ENCODE measurements at regions not wholly inside any gene's neighbourhood (a gene's known extent, or its start where the extent isn't known, plus 50 kb on each side); places are given as distances from the start of the nearest gene placed in this dataset.

DNA sequence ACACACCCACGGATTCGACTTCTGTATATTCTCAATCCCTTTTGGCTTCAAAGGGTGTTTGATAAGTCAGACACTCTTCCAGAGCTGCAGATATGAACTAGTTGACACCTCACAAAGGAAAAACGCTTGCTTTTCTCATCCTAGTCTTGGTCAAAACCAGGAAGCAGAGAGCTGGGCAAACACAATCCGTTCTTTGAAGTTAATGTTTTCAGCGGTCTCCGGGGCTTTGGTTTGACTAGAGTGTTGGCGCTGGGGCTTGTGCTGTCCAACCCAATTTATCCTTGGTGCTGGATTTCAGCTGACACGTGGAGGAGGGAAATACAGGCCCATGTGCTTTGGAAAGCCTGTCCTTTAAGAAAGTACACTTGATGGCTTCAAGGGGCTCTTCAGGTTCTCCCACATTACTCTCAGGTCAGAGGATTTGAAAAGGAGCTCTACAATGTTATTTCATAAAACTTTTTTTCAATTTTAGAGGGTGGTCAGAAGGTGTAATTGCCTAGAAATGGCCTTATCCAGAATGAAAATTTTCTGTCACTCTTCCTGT lies 985.8 kb downstream of the VRK1 start:
- ATAC-seq (ENCODE audit: low read depth) (no peak), DNase-seq (ENCODE audit: low spot score) (no peak)
- Histone ChIP-seq H3K4me1 (ENCODE audit: insufficient read depth, poor library complexity, severe bottlenecking) (no peaks in the 10 kb centered on the region), H3K36me3 (ENCODE audit: low read depth) (no peaks in the 10 kb centered on the region), H3K4me3 (ENCODE audit: severe bottlenecking) (no peak overlapping the region), H3K9me3 (ENCODE audit: severe bottlenecking) (no peaks in the 10 kb centered on the region), H3K27me3 (ENCODE audit: insufficient read depth, poor library complexity, severe bottlenecking) (no peaks in the 10 kb centered on the region), H3K27ac (ENCODE audit: poor library complexity, severe bottlenecking) (no peak overlapping the region)
- TF ChIP-seq, protein P1, sequence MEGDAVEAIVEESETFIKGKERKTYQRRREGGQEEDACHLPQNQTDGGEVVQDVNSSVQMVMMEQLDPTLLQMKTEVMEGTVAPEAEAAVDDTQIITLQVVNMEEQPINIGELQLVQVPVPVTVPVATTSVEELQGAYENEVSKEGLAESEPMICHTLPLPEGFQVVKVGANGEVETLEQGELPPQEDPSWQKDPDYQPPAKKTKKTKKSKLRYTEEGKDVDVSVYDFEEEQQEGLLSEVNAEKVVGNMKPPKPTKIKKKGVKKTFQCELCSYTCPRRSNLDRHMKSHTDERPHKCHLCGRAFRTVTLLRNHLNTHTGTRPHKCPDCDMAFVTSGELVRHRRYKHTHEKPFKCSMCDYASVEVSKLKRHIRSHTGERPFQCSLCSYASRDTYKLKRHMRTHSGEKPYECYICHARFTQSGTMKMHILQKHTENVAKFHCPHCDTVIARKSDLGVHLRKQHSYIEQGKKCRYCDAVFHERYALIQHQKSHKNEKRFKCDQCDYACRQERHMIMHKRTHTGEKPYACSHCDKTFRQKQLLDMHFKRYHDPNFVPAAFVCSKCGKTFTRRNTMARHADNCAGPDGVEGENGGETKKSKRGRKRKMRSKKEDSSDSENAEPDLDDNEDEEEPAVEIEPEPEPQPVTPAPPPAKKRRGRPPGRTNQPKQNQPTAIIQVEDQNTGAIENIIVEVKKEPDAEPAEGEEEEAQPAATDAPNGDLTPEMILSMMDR (IDR thresholded peaks at IDR 0.05; ENCODE audit: poor library complexity, severe bottlenecking) = no peak

DNA sequence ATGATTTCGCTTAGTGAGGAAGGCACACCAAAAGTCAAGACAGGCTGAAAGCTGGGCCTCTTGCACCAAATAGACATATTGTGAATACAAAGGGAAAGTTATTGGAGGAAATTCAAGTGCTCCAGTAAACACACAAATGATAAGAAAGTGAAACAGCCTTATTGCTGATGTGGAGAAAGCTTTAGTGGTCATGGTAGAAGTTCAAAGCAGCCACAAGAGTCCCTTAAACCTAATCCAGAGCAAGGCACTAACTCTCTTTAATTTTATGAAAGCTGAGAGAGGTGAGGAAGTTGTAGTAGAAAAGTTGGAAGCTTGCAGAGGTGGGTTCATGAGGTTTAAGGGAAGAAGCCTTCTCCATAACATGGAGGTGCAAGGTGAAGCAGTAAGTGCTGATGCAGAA lies 988.3 kb downstream of the VRK1 start:
- H3K4me1 ChIP-seq (ENCODE audit: insufficient read depth, poor library complexity, severe bottlenecking) = no peaks in the 10 kb centered on the region
- DNase-seq (ENCODE audit: low spot score) (no peak), ATAC-seq (ENCODE audit: low read depth) (no peak)
- H3K4me3 ChIP-seq (ENCODE audit: severe bottlenecking) = no peak overlapping the region
- H3K27ac ChIP-seq (ENCODE audit: poor library complexity, severe bottlenecking) = no peak overlapping the region
- H3K27me3 ChIP-seq (ENCODE audit: insufficient read depth, poor library complexity, severe bottlenecking) = no peaks in the 10 kb centered on the region
- TF ChIP-seq, protein P1 (IDR thresholded peaks at IDR 0.05; ENCODE audit: poor library complexity, severe bottlenecking) = no peak
- H3K36me3 ChIP-seq (ENCODE audit: low read depth) = no peaks in the 10 kb centered on the region
- no peaks in the 10 kb centered on the region for H3K9me3 ChIP-seq (ENCODE audit: severe bottlenecking)

DNA sequence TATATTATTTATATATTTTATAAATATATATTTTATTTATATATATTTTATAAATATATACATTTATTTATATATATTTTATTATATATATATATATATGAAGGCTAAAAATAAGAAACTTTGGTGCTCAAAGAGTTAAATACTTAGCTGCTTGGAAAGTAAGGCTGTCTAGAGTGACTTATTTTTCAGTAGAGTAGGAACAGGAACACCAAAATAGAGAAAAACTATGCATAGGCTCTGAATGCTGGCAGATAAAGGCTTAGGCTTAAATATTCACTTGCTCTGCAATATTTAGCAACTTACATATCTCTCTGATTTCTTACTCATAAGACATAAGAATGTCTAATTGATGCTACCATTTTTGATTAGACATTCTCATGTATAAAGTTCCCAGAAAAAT lies 991.2 kb downstream of the VRK1 start:
- TF ChIP-seq, protein P1 (IDR thresholded peaks at IDR 0.05; ENCODE audit: poor library complexity, severe bottlenecking) = no peak
- no peaks in the 10 kb centered on the region for H3K36me3 ChIP-seq (ENCODE audit: low read depth)
- no peaks in the 10 kb centered on the region for H3K9me3 ChIP-seq (ENCODE audit: severe bottlenecking)
- ATAC-seq (ENCODE audit: low read depth) = no peak
- H3K4me1 ChIP-seq (ENCODE audit: insufficient read depth, poor library complexity, severe bottlenecking) = no peaks in the 10 kb centered on the region
- no peaks in the 10 kb centered on the region for H3K27me3 ChIP-seq (ENCODE audit: insufficient read depth, poor library complexity, severe bottlenecking)
- no peak for DNase-seq (ENCODE audit: low spot score)
- H3K27ac ChIP-seq (ENCODE audit: poor library complexity, severe bottlenecking) = no peak overlapping the region
- no peak overlapping the region for H3K4me3 ChIP-seq (ENCODE audit: severe bottlenecking)

DNA sequence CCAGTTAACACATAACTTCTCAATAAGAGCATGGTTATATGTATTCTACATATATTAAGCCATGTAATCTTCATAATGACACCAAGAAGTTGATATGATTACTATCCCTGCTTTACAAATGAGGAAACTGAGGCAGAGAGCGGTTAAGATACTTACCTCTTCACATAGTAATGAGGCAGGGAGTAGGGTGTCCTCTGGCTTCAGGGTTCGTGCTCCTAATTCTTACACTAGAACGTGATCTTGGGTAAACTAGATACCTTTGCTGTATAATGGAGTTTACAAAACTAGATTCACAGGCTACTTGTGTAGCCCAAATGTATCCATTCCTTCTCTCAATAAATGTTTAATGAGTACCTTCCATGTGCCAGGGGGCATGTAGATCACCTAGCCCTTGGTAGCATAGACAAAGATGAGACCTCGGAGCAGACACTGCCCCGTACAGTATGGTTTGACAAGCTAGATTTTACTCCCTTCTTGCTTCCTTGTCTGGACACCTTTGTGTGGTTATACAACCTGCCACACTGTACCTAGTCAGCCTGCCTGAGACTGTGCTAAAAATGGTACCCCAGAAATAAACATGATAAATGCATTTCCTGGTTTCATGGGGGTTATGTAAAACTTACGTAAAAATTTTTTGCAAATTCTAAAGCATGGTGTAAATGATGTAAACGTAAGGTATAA lies 991.8 kb downstream of the VRK1 start:
- no peaks in the 10 kb centered on the region for H3K36me3 ChIP-seq (ENCODE audit: low read depth)
- ATAC-seq (ENCODE audit: low read depth) = no peak
- no peaks in the 10 kb centered on the region for H3K4me1 ChIP-seq (ENCODE audit: insufficient read depth, poor library complexity, severe bottlenecking)
- TF ChIP-seq, protein P1 (IDR thresholded peaks at IDR 0.05; ENCODE audit: poor library complexity, severe bottlenecking) = no peak
- no peak overlapping the region for H3K27ac ChIP-seq (ENCODE audit: poor library complexity, severe bottlenecking)
- H3K4me3 ChIP-seq (ENCODE audit: severe bottlenecking) = no peak overlapping the region
- H3K27me3 ChIP-seq (ENCODE audit: insufficient read depth, poor library complexity, severe bottlenecking) = no peaks in the 10 kb centered on the region
- no peaks in the 10 kb centered on the region for H3K9me3 ChIP-seq (ENCODE audit: severe bottlenecking)
- no peak for DNase-seq (ENCODE audit: low spot score)

DNA sequence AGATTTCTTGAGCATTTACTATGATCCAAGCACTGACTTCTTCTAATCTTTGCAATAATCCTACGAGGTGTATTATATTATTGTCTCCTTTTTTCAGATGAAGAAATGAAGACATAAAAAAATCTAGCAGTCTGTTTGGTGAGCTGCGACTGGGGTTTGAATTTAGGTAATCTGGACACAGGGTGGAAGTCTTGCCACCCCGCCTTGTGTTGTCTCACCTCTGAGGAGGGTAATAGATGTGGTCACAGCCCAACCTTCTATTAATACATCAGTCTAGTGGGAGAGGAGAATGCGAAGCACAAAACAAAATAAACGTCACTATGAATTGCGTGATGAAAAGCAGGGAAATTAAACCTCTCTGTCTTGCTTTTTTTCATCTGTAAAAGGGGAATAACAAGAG lies 993.9 kb downstream of the VRK1 start:
- ATAC-seq (ENCODE audit: low read depth) = no peak

More for the DNA sequence above, 993.9 kb downstream of the VRK1 start:
- Histone ChIP-seq H3K27ac (ENCODE audit: poor library complexity, severe bottlenecking) (no peak overlapping the region), H3K4me1 (ENCODE audit: insufficient read depth, poor library complexity, severe bottlenecking) (no peaks in the 10 kb centered on the region), H3K4me3 (ENCODE audit: severe bottlenecking) (no peak overlapping the region), H3K36me3 (ENCODE audit: low read depth) (no peaks in the 10 kb centered on the region), H3K9me3 (ENCODE audit: severe bottlenecking) (no peaks in the 10 kb centered on the region), H3K27me3 (ENCODE audit: insufficient read depth, poor library complexity, severe bottlenecking) (no peaks in the 10 kb centered on the region)
- TF ChIP-seq, protein P1 (IDR thresholded peaks at IDR 0.05; ENCODE audit: poor library complexity, severe bottlenecking) = no peak
- DNase-seq (ENCODE audit: low spot score) = no peak

Measured in RWPE2 (cell line).